GM13977 (cell line): ENCODE measurements at regions not wholly inside any gene's neighbourhood (a gene's known extent, or its start where the extent isn't known, plus 50 kb on each side); places are given as distances from the start of the nearest gene placed in this dataset.

ENCODE experiments used
- DNase-seq: peaks from one replicate; pipeline ENCODE4 v3.0.0; 2012; ENCODE audit warnings: low spot score
- CTCF ChIP-seq: IDR thresholded peaks from 2 replicates; pipeline ENCODE4 v1.5.1; 2012; ENCODE audit warnings: mild to moderate bottlenecking, control low read depth; ENCODE audit not compliant: insufficient read depth; ENCODE audit errors: extremely low read depth, missing control alignments
- in situ Hi-C: fragments of 300-500 bp; cut with MboI; formaldehyde crosslinking; loops from one replicate; pipeline ENCODE4 v1.12.0; 2022; ENCODE audit warnings: low sequenced_read_pairs, low pct_unique_long_range_greater_than_20kb, mixed read lengths, inconsistent platforms; ENCODE audit not compliant: unreplicated experiment

DNA sequence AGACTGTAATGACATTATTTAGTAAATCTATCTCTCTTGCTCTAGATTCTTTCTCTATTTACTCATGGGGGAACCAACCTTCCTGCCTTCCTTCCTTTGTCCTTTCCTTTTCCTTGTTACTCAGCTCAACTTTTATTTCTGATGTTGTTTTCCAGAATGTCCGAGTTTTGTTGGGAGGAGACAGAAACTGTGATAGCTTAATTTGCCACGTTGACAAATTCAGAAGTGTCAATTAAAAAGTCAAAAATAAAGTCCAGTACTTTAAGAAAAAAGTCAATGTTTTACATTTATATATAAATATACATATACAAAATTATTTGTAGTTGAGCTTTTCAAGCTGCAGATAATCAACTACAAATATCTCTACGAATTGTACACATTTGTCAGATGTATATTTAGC is 1187.7 kb downstream of the ADGRL3 start:
- in situ Hi-C loops = no loop called here
- TF ChIP-seq CTCF = no peak
- DNase-seq = no peak

DNA sequence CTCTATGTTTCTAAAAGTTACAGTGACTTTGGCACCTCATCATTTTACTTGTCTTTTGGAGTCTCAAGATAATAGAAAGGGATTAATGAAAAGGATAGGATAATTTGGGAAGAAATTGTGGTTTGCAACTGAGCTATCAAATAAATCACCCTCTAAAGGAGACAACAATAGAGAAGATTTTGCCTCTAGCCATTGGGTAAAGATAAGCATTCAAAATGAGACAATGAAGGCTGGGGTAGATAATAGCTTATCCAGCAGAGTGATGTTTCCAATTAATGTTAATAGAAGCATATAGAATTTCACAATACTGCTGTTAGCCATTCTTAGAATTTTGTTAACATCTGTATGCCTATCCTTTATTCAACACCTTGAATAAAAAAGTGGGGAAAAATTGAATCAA is 1177.6 kb downstream of the ADGRL3 start:
- DNase-seq = no peak
- in situ Hi-C loops = no loop called here
- no peak for TF ChIP-seq CTCF

DNA sequence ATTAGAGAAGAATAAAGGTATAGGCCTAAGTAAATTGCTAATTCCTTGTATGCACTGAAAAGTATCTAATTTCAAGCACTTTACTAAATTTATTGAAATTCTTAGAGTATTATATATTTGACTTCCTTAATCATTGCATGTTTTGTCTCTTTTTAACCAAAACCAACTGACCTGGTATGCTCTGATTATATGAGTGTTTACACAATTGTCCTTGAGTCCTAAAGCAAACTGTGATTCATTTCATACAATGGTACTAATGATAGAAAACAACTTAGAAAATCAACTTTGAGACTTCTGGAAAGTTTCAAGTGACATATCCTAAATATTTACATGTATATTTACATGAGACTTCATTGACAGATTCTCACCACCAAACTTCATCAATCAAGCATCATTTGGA is 1177.1 kb downstream of the ADGRL3 start:
- no peak for DNase-seq
- in situ Hi-C loops = no loop called here
- no peak for TF ChIP-seq CTCF

GRCh38 chr4:62366939-62367338 is 1166.8 kb downstream of the ADGRL3 start:
- in situ Hi-C loops = no loop called here
- DNase-seq = no peak
- TF ChIP-seq CTCF = no peak

DNA sequence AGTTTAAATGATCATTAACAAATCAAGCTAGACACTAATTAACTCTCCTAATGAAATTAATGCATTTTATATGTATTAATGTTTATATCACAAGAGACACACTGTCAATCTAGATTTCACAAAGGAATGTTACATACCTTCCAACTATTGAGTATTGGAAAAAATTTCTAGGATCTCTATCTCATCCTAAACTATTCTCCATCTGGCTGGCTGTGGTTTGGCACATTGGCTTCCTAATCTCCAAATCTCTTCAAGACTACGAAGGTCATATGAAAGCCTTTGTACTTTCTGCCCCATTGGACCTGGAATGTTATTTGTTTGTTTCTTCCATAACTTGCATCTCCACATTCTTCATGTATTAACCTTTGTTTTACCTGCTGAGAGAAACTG is 1160.0 kb downstream of the ADGRL3 start:
- in situ Hi-C loops = no loop called here
- TF ChIP-seq CTCF = no peak
- no peak for DNase-seq

- no peak for TF ChIP-seq CTCF
- in situ Hi-C loops = no loop called here
- DNase-seq = no peak
Observed at GRCh38 chr4:62359441-62360155, 1159.5 kb downstream of the ADGRL3 start.
